ENCODE measurements at regions not wholly inside any gene's neighbourhood (a gene's known extent, or its start where the extent isn't known, plus 50 kb on each side); places are given as distances from the start of the nearest gene placed in this dataset.

DNA sequence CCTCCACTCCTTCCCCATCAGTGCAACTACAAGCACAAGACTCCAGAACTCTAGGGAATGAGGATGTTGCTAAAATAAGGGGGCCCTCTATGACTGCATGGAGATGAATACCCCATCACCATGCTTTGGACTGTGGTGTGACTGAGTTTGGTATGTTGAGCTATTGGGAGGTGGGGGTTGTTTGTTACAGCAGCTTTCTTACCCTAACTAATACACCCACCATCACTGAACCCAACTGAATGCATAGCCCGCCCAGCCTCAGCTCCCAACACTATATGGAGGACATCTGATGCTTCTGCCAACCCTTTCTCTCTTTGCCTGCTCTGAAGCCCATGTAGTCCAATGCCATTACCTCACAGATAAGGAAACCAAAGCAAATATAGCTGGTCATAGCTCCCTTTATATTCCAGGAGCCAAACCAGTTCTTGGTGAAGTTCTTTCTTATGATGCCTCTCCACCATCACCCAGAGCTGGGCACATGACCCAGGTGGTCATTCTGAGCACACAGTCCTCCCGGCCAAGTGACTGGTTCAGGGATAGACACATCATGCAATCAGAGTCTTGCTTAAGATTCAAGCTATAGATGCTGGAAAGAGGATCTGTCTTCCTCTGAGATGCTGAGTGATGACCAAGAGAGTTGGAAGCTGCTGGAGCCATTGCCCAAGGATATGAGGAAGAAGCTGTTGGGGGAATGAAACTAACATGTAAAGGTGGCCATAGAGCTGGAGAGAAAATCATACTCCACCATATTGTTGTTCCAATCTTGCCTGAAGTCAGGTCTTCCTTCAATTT lies 155.6 kb upstream of the HAAO start:
- no peak for DNase-seq

DNA sequence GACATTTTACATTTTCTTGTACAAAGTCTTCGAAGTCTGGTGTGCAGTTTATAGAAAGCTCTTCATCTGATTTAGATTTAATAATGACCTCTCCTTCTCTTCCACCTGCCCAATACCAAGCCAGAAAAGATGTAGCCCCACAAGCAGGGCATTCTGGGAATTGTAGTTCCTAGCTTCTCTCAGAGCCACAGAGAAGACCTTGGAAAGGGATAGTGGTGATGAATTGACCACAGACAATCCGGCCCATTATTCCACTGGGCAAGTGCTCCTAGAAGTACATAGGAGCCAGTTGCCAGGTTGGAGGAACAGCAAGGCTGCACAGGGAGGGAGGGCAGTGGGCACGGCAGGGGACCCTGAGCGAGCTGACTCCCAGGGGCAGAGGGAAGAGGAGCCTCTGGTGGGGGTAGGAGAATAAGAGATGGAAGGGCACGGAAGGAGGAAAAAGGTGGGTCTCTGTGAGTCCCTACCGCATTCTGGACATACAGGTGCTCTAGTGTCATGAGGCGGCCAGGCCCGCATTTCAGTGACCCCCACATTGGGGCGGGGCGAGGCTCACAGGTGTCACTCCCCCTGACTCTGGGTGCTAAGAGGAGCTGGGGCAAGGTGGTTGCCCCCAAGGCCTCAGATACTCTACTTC lies 152.5 kb upstream of the HAAO start:
- DNase-seq = no peak

DNA sequence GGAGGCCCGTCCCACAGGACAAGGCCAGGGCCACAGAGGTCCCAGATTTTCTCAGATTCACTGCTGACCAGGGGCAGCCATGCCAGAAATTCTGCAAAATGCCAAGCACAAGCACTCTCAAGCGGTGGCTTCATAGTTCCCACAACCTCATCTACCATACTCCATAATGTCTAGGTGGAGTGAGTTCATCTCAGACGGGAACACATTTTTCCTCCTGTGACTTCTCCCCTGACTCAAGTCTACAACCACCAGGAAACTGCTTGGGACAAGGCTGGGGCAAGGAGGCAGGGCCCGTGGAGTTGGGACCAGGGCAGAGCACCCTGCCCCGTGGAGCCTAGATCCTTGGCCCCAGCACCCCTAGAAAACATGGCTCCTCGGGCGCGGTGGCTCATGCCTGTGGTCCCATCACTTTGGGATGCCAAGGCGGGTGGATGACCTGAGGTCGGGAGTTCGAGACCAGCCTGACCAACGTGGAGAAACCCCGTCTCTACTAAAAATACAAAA lies 150.7 kb upstream of the HAAO start:
- DNase-seq = no peak

DNA sequence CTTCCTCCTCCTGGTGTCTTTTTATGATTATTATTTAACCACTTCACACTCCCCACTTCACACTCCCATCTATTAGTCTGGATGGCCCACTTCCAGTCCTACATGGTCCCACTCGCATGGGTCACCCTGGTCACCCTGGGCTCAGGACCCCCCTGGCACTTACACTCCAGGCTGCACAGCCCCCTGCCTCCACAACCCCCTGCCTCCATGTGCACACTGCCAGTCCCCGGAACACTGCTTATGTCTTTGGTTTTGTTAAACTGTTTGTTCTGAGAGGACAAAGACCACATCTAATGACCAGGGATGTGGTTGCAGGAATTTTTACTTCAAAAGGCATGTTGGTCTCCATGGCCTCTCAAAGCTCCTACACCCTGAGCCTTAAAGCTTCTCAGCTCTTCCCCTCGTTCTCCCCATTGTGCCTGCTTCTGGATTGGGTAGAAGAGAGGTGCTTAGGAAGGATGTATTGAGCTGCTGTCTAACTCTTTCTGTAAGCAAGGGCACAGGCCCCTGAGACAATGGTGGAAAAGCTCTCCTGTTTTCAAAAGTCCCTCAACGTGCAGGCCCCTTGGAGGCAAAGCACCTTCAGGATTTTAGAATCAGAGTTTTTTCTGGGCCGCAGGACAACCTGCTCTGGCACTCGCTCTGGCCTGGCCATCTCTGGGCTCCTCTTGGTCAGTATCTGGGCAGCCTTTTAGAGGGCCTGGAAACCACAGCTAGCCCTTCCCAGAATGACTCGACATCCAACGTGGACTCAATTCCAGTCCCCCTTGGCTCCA lies 150.0 kb upstream of the HAAO start:
- no peak for DNase-seq

DNA sequence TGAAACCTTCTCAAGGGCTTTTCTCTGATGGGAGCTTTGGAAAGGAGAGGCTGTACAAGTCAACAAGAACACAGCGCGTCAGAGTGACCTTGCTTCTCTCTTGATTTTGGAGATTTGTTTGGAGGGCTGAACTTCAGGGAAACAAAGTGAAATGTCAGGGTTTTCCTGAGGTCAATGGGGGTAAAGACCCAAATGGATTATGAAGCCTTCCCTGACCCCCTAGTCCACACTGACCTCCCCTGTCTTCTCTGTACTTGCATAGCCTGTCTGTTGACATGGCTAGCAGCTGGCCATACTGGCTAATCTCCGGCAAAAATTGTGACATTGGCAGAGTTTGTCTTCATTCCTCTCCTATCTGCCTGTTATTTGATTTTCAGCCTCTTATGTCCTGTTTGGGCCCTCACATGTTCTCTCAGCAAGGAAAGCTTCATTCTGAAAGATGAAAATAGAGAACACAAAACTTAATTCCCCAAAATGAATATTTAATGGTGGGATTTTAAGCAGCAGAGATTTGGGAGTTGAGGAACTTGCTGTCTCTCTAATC lies 149.3 kb upstream of the HAAO start:
- DNase-seq = no peak

DNA sequence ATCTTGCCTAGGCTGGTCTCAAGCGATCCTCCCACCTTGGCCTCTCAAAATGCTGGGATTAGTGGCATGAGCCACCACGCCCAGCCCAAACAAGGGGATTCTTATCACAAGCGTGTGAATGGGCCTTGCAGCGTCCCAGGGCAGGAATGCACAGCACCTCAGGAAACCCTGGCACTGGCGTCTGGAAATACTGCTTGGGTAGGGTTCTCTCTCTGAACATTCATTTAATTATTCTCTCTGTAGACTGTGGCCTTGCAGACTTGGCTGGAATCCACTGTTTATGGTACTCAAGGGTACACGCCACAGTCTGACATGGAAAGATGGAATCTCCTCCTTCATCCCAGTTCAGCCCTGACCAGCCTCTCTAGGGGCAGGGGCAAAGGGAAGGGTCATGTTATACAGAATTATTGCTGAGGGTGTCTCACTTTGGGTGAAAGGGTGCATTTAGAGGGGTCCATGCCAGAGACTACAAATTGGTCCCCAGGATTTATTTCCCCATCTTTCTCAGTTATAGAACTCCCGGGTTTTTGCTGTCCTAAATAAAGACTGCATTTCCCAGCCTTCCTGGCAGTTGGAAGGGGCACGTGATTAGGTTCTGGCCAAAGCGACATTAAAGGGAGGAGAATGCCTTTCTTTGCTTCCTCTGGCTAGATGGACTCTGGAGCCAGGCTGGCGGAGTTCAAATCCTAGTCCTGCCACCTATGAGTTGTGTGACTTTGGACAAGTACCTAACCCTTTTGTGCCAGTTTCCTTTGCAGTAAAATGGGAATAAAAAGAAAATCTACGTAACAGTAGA lies 147.2 kb upstream of the HAAO start:
- no peak for DNase-seq

DNA sequence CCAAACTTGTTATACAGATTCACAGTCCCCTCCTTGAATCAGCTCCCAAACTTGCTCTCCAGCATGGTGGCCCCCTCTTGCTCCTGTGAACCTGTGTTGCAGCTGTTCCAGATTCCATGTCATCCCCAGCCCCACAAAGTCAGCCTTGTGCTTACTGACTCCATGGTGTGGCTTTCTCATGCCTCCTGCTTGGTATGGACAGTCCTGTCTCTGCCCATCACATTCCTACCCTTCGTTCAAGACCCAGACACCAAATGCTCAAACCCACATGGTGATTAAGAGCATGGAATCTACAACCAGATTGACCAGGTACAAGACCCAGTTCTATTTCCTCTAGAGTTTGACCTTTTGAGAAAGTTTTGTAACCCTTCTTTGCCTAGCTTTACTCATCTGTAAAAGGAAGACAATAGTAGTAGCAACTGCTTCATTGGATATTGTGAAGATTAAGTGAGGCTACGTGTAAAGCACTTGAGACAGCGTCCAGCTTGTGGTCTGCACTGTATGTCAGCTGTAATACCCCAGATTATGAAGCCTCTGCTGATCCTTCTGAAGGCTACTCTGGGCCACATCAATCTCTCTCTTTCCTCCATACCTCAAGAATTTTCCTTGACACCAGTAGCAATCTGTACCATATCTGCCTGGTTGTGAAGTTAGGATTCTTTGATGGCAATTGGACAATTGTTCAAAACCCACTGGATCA lies 146.4 kb upstream of the HAAO start:
- no peak for DNase-seq

DNA sequence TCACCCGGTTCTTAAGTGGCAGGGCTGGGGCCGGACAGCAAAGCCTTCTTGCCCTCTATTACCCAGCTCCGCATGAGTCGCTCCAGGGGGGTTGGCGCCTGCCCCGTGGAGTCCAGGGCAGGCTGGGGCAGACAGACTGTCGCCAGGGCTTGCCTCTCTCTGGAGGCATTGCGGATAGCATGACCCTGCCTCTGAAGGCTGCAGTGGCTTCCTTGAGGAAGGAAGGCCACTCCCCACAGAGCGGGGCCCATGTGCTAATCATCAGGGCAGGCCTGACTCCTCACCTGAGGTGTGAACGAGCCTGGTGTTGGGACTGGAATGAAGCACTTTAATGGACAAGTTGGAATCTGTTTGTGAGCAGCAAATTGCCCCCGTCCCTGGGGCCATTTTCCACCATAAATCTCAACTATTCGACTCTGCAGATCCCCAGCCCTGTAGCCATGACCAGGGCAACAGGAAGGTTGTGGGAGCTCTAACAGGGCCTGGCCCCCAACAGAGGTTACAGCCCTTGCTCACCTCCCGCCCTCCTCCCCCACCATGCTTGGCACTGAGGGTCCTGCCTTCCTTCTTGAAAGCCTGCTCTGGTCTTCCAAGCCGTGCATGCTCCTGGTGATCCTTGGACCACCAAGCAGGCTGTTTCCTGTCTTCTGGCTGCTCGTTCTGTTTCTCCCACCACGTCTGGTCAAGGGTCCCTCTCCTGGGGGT lies 144.9 kb upstream of the HAAO start:
- DNase-seq = no peak

DNA sequence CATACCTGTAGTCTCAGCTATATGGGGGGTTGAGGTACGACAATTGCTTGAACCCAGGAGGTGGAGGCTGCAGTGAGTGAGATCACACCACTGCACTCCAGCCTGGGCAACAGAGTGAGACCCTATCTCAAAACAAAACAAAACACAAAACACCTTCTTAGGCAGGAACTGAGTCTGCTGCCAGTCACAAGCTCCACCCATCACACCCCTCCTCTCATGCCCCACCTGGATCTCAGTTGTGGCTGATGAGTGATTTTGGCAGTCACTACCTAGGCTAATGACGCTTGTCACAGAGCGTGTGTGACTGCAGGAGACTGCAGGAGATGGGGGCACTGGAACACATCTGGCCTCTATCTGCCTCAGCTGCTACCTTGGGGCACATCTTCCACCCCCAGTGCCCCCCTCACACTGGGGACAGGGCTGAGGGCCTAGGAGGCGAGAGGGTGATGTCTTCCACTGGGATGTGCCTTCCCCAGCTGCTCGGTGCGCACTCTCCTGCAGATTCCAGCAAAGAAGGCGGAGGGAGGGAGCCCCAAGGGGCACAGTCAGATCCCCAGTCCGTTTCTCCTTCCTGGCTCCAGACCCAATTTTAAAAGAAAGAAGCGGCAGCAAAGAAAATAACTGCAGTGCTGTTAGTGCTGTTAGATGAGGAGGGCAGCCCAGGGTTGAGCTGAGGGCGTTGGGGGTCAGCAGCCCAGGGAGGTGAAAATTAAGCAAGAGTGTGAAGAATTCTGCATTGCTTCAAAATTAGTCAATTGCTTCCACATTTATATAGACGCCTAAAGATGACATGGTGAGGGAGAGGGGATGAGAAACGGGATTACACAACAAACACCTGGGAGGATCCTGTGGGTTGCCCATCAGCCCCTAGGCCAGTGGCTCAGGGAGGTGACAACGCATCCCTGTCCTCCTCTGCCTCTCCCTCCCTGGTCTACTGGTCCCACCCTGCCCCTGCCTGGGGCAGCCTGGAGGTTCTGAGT lies 143.6 kb upstream of the HAAO start:
- no peak for DNase-seq

DNA sequence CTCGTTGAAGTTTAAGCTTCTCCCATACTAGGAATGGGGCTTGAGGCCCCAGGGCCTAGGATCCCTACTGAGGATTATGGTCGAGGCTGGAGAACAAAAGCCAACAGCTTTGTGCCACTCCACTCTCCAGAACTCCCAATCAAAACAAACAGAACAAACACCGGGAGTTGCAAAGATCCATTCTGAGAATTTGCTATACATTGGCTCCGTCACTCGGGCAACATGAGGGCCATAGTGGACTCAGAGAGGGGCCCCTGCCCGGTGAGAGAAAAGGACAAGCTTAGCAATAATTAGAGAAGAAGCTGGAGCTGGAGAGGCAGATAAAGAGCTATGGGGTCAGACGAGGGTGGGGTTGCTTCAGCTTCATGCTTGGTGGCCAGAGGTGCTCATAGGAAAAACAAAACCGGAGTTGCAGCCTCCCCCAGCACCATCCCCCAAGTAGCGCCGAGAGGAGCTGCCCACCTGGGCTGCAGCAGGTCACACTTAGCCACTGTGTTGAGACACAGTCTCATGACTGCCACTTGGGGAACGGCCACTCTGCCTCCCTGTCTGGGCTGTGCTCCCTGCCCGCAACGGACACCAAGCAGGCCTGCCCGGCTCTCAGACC lies 142.3 kb upstream of the HAAO start:
- no peak for DNase-seq

DNA sequence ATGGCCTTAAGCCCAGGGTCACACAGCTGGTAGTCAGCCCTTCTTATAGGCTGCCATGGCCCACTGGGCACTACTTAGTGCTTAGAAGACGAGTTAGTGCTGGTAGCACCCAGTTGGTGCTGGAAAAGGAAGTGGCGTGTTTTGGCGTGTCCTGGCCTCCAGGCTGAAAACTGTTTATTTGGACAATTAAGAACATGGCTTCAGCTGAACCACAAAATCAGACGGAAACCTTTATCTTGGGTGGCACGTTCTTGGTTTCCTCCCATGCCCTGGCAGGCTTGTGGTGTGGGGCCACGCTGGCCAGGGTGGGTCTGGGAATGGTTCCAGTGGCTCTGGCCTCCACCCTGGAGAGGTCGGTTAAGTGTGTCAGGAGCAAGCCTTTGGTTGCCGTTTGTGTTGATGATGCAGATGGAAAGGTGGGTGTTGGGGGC lies 141.5 kb upstream of the HAAO start:
- no peak for DNase-seq

DNA sequence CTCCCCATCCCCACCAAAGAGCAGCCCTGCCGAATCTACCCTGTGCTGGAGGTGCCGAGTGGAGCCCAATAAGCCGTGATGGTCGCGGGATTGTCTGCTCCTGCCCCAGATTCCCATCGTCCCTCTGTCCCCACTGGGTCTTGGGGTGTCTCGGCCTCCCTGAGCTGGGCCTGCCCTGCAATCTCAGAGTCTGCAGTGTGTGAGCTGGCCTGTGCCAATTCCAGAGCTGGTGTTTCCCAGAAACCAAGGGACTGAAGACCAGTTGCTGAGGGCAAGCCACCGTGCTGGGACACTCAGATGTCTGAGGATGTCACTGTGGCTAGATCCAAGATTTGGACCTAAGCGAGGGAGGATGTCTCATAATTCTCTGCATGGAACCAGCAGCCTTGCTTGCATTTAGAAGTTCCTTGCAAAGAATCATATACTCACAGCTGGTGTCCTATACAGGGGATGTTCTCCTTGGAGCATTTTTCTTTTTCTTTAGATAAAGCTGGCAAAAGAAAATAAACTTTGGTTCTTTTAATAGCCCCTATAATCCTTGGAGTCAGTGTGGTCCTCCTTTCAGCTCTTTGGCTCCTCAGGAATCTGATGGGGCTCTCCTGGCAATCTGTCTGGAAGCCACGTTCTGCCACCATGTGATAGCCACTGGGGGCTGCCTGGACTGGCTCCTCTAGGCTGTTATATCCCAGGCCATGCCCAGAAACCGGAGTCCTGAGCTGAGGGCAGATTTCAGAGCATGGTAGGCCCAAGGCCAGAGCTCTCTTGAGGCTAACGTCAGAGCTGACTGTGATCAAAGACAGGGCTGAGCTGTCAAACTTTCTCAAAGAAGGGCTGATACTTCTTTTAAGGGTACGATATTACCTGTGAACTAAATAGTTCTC lies 140.1 kb upstream of the HAAO start:
- DNase-seq = no peak

DNA sequence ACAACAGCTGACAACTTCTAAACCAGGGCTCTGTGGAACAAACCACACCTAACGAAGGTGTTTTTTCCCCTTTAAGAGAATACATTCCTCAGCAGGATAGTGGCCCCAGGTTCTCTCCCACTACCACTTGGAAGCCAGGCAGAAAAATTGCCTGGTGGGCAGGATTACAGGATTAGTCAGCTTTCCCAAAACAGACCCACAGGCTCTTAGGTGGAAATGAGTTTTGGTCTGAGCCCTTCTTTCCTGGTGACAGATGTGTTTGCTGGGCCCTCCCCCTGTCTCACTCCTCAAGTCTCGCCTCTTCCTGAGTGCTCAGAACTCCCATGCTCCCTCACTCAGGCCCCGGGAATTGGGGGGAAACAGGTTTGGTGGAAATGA lies 139.4 kb upstream of the HAAO start:
- no peak for DNase-seq

DNA sequence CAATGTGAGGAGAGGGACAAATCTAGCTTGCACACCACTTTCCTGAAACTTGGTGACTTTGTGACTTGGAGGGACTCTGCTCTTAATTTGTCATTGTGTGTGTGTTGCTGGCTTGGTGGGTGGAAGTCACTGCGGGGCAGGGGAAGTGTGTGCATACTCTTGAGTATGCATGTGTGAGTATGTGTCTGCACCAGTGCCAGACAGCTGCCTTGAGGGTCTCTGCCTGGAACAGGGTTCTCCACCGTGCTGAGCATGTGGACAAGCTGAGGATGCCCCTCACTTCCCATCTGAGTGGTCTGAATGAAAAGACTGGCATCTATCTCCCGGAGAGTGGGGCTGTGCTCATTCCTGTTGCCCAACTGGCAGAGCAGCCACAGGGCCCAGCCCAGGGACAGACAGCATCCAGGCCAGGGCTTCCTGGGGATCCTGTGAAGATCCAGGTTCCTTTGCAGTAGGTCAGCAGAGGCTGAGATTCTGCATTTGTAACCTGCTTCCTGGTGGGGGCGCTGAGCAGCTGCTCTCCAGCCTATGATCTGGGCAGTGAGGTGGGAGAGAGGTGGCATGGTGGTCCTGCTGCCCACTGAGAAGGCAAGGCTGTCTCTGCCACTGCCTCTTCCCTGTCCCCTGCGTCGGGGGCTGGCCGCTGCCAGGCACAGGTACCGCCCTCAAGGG lies 138.9 kb upstream of the HAAO start:
- DNase-seq = no peak

DNA sequence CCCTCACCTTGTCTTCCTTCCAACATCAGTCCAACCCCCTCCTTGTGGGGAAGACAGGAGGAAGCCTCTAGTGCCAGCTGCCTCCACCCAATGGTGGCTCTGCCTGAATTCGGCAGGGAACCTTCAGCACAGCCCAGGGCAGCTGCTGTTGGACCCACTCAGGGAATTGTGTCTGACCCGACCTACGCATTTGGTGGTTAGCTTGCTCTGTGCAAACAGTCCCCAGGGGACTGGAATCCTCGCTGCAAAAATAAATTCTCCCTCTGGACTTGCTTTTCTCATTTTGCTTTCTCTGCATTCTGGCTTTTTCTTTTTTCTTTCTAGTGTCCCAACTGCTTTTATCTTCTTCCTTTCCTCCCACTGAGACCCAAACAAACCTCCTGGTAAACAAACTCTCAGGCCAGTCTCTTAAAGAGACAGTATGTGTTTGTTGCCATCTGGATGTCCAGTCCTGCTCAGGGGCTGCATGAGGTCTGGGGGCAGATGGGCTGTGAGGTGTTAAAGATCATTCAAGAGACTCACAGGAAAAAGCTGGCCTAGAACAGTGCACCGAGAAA lies 137.7 kb upstream of the HAAO start:
- DNase-seq = no peak

DNA sequence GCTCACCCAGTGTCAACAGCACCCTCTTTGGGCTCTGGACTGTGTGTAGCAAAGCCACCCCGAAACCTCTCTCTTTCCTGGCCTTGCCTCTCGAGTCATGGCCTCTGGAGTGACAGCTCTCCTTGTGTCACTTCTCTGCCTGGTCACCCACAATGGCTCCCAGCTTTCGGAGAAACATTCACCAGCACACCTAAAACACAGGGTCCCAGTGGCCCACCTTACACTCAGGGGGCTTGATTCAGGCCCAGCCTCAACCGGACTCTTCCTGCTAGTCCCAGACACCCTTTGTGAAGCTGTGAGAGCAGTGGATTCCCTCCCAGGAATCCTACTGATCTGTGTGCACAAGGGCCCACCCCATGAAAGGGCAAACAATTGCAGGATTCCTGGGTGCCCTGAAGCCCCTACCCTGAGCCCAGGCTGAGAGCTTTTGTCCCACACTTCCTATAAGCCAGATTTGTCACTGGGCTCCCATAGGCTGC lies 137.2 kb upstream of the HAAO start:
- DNase-seq = no peak

Measured in CD4-positive, alpha-beta T cell treated with Interferon gamma for 1 hour (primary cell).